ENCODE measurements at regions not wholly inside any gene's neighbourhood (a gene's known extent, or its start where the extent isn't known, plus 50 kb on each side); places are given as distances from the start of the nearest gene placed in this dataset.

DNA sequence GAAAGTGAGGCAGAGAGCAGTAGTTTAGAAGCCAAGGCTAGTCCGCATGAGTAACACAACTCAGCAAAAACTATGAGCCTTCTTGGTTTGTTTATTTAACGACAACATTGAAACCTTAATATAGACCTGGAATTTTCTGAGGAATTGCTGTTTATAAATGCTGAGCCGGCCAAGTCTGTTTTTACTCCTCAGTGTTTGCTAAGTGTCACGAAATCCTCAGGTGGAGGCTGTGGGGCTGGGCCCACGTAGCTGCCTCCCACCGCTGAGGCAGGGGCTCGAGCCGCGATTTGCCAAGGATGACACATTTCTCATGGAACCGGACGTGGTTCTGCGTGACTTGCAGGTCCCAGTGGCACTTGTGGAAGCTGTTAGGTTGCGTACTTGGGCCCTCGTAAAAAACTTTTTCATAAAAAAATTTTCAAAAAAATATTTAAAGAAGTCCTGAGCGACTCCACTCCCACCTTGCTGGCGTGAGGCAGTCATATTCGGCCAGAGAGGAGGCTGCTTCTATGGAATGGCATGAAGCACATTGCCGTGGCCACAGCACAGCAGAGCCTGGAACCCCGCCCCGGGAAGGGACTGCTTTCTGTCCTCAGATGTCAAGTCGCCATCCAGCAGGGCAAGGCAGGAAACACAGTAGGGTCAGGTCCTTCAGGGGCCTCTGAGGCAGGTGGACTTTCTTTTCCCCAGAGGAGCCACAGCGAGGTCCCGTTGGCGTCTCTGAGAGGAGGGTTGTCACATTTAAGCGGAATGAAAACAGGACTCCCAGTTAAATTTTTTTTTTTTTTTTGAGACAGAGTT, 64.8 kb upstream of the PCSK6 start:
- Histone ChIP-seq H2AFZ (ENCODE audit: low read length) (no peak overlapping the region), H3K79me1 (ENCODE audit: insufficient read depth, low read depth, low read length, poor library complexity, severe bottlenecking) (no peaks in the 10 kb centered on the region), H3K27me3 (ENCODE audit: insufficient read depth, low read length) (no peaks in the 10 kb centered on the region), H3K23me2 (ENCODE audit: insufficient read length, low read depth, low read length, poor library complexity, severe bottlenecking) (no peaks in the 10 kb centered on the region), H2BK12ac (ENCODE audit: insufficient read length, low read depth, low read length) (no peak overlapping the region), H2BK5ac (ENCODE audit: insufficient read length, low read length) (no peak overlapping the region), H2BK120ac (ENCODE audit: low read depth, low read length, poor library complexity, severe bottlenecking) (no peak overlapping the region), H3K9me3 (ENCODE audit: control insufficient read depth, low read depth, low read length) (no peaks in the 10 kb centered on the region), H3T11ph (ENCODE audit: low read length) (no peak overlapping the region), H3K27ac (ENCODE audit: insufficient read length, low read depth, low read length) (no peak overlapping the region), H3K79me2 (ENCODE audit: insufficient read depth, low read length) (no peaks in the 10 kb centered on the region), H4K5ac (ENCODE audit: insufficient read length, low read depth, low read length) (no peak overlapping the region), H3K4me1 (ENCODE audit: insufficient read depth, low read length) (no peaks in the 10 kb centered on the region), H3K23ac (ENCODE audit: insufficient read length, low read depth, low read length) (no peak overlapping the region), H4K20me1 (ENCODE audit: control insufficient read depth, insufficient read depth, insufficient read length) (no peaks in the 10 kb centered on the region), H3K4me2 (ENCODE audit: insufficient read depth, insufficient read length, low read length) (no peak overlapping the region), H3K9ac (ENCODE audit: extremely low read depth, insufficient read length, low read length) (no peak overlapping the region), H3K4ac (ENCODE audit: low read depth, low read length) (no peak overlapping the region), H4K91ac (ENCODE audit: insufficient read length, low read depth, low read length) (no peak overlapping the region), H2AK5ac (ENCODE audit: insufficient read length, low read length) (no peak overlapping the region), H3K18ac (ENCODE audit: insufficient read length, low read depth, low read length) (no peak overlapping the region), H2BK20ac (ENCODE audit: low read depth, low read length, poor library complexity, severe bottlenecking) (no peak overlapping the region), H3K14ac (ENCODE audit: insufficient read depth, low read length) (no peak overlapping the region), H3K56ac (ENCODE audit: insufficient read length, low read depth, low read length) (no peak overlapping the region), H2BK15ac (ENCODE audit: low read depth, low read length) (no peak overlapping the region), H4K8ac (replicated peaks; ENCODE audit: insufficient read length, low read depth, low read length) (no peak overlapping the region)
- H3K9me3 Mint-ChIP-seq, result 0 out of 5 replicates have a peak, but pooled peaks cover 0 to 2% of the 10 kb centered on the region in 2 experiments
- no peaks in the 10 kb centered on the region for H3K36me3 Mint-ChIP-seq (ENCODE audit: insufficient read depth in 1 of 3, low read depth in 3 of 3)
- H3K27ac Mint-ChIP-seq, result no peak overlapping the region
- no CpG with 5 or more reads among the region's 25 CpGs for WGBS (ENCODE audit: extremely low coverage, insufficient read length, low lambda C conversion rate)
- H3K4me3 Mint-ChIP-seq, result no peak overlapping the region
- DNase-seq, result no peak
- H3K27me3 Mint-ChIP-seq (ENCODE audit: low read depth), result peaks cover 12% of the 10 kb centered on the region
- H3K4me1 Mint-ChIP-seq, result peaks cover 9 to 13% of the 10 kb centered on the region in 2 experiments
- TF ChIP-seq, protein P1, sequence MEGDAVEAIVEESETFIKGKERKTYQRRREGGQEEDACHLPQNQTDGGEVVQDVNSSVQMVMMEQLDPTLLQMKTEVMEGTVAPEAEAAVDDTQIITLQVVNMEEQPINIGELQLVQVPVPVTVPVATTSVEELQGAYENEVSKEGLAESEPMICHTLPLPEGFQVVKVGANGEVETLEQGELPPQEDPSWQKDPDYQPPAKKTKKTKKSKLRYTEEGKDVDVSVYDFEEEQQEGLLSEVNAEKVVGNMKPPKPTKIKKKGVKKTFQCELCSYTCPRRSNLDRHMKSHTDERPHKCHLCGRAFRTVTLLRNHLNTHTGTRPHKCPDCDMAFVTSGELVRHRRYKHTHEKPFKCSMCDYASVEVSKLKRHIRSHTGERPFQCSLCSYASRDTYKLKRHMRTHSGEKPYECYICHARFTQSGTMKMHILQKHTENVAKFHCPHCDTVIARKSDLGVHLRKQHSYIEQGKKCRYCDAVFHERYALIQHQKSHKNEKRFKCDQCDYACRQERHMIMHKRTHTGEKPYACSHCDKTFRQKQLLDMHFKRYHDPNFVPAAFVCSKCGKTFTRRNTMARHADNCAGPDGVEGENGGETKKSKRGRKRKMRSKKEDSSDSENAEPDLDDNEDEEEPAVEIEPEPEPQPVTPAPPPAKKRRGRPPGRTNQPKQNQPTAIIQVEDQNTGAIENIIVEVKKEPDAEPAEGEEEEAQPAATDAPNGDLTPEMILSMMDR (conservative IDR thresholded peaks at IDR 0.05), result no peak

All from H9 (cell line).